ENCODE measurements at regions not wholly inside any gene's neighbourhood (a gene's known extent, or its start where the extent isn't known, plus 50 kb on each side); places are given as distances from the start of the nearest gene placed in this dataset.

GRCh38 chr5:105836887-105837286 is 1833.8 kb downstream of the EFNA5 start:
- Histone ChIP-seq H3K4me3 (ENCODE audit: low read depth in 1 of 3, low read length in 3 of 3) (no peak overlapping the region), H3K36me3 (ENCODE audit: control insufficient read depth in 4 of 4, insufficient read depth in 3 of 4, low read depth in 1 of 4, low read length in 3 of 4) (no peaks in the 10 kb centered on the region), H3K9ac (ENCODE audit: low read depth in 1 of 2, low read length in 2 of 2) (no peak overlapping the region), H3K4me1 (ENCODE audit: control insufficient read depth in 4 of 4, insufficient read depth in 4 of 4, low read length in 3 of 4) (no peaks in the 10 kb centered on the region), H3K27ac (ENCODE audit: low read depth in 1 of 2, low read length in 2 of 2) (no peak overlapping the region), H3K9me3 (ENCODE audit: control insufficient read depth in 4 of 4, low read length in 3 of 4) (no peaks in the 10 kb centered on the region), H3K27me3 (ENCODE audit: control insufficient read depth in 4 of 4, insufficient read depth in 4 of 4, low read length in 3 of 4) (no peaks in the 10 kb centered on the region)
- 83% methylated on average over 1 of the region's 1 CpG for WGBS
- no peak for TF ChIP-seq MAX (IDR thresholded peaks at IDR 0.05)
- TF ChIP-seq ZBTB33 (IDR thresholded peaks at IDR 0.05), result no peak
- TF ChIP-seq HNF4A (conservative IDR thresholded peaks at IDR 0.05), result no peak
- TF ChIP-seq EGR1 (IDR thresholded peaks at IDR 0.05; ENCODE audit: low read depth in 2 of 2), result no peak
- no peak for TF ChIP-seq RXRA (IDR thresholded peaks at IDR 0.05)
- TF ChIP-seq ATF3 (IDR thresholded peaks at IDR 0.05), result no peak
- no peak for DNase-seq (ENCODE audit: low spot score)

GRCh38 chr5:105836268-105836667 is 1834.5 kb downstream of the EFNA5 start:
- Histone ChIP-seq H3K27ac (ENCODE audit: low read depth in 1 of 2, low read length in 2 of 2) (no peak overlapping the region), H3K9ac (ENCODE audit: low read depth in 1 of 2, low read length in 2 of 2) (no peak overlapping the region), H3K4me3 (ENCODE audit: low read depth in 1 of 3, low read length in 3 of 3) (no peak overlapping the region), H3K36me3 (ENCODE audit: control insufficient read depth in 4 of 4, insufficient read depth in 3 of 4, low read depth in 1 of 4, low read length in 3 of 4) (no peaks in the 10 kb centered on the region), H3K9me3 (ENCODE audit: control insufficient read depth in 4 of 4, low read length in 3 of 4) (no peaks in the 10 kb centered on the region), H3K27me3 (ENCODE audit: control insufficient read depth in 4 of 4, insufficient read depth in 4 of 4, low read length in 3 of 4) (no peaks in the 10 kb centered on the region), H3K4me1 (ENCODE audit: control insufficient read depth in 4 of 4, insufficient read depth in 4 of 4, low read length in 3 of 4) (no peaks in the 10 kb centered on the region)
- TF ChIP-seq CTCF (IDR thresholded peaks at IDR 0.05; ENCODE audit: low read depth, low read length, missing input control) (no peak), ZBTB33 (IDR thresholded peaks at IDR 0.05) (no peak), TAF1 (conservative IDR thresholded peaks at IDR 0.05) (no peak), YY1 (IDR thresholded peaks at IDR 0.05) (no peak), REST (IDR thresholded peaks at IDR 0.05) (no peak), FOXA1 (IDR thresholded peaks at IDR 0.05) (no peak), NR2F2 (IDR thresholded peaks at IDR 0.05) (no peak), MAX (IDR thresholded peaks at IDR 0.05) (no peak), FOXA2 (IDR thresholded peaks at IDR 0.05) (no peak), RAD21 (IDR thresholded peaks at IDR 0.05) (no peak), SP1 (IDR thresholded peaks at IDR 0.05) (no peak), RXRA (IDR thresholded peaks at IDR 0.05) (no peak), GABPA (IDR thresholded peaks at IDR 0.05 in 1 of 2, conservative IDR thresholded peaks at IDR 0.05 in 1 of 2) (no peak), EGR1 (IDR thresholded peaks at IDR 0.05; ENCODE audit: low read depth in 2 of 2) (no peak), HNF4A (conservative IDR thresholded peaks at IDR 0.05) (no peak), HNF4G (IDR thresholded peaks at IDR 0.05) (no peak), ATF3 (IDR thresholded peaks at IDR 0.05) (no peak), JUND (IDR thresholded peaks at IDR 0.05) (no peak)
- no peak for DNase-seq (ENCODE audit: low spot score)

Data from liver (tissue), 8 donors.